GM18502 (cell line): ENCODE measurements at regions not wholly inside any gene's neighbourhood (a gene's known extent, or its start where the extent isn't known, plus 50 kb on each side); places are given as distances from the start of the nearest gene placed in this dataset.

ENCODE experiments used
- ATAC-seq: cut with Tn5 transposase; IDR thresholded peaks from one replicate; pipeline ENCODE4 v1.9.1; 2021; ENCODE audit warnings: mild to moderate bottlenecking; ENCODE audit not compliant: unreplicated experiment, poor library complexity

DNA sequence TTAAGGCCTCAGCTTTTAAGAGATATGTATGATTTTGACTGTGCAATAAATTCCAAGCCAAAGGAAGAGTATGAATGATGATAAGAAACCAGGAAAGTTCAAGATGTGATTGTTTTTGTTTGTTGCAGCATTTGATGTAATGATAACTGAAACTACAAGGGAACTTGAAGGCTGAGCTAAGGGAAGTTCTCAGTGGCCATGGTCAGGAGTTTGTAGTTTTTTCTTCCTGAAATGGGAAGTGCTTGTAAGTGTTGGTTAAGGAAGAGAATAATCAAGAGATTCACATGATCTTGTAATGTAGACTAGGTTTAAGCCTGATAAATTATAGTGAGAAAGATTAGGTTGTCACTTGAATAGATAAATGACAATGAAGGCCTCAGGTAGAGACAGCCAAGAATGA is 53.4 kb downstream of the PTCHD4 start:
- ATAC-seq: no peak

GRCh38 chr6:48048451-48049146 is 62.4 kb downstream of the PTCHD4 start:
- no peak for ATAC-seq

DNA sequence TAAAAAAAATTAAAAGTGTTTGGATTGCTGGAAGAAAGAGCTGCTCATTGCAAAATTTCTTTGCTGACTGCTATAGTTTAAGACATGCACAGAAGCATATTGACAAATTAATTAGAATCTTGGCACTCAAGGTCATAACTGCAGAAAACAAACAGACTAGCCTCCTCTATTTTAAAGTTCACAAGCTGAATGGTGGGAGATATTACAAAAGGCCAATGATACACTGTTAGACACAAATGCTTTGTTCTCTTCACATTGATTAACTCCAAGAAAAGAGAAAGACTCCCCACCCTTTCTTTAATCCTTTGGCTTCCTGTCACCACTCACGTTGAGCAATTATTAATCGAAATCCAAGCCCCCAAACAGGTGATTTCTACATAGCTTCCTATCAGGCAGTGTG is 69.1 kb downstream of the PTCHD4 start:
- no peak for ATAC-seq

- no peak for ATAC-seq
Measured at GRCh38 chr6:48037946-48038345, 73.1 kb downstream of the PTCHD4 start.

DNA sequence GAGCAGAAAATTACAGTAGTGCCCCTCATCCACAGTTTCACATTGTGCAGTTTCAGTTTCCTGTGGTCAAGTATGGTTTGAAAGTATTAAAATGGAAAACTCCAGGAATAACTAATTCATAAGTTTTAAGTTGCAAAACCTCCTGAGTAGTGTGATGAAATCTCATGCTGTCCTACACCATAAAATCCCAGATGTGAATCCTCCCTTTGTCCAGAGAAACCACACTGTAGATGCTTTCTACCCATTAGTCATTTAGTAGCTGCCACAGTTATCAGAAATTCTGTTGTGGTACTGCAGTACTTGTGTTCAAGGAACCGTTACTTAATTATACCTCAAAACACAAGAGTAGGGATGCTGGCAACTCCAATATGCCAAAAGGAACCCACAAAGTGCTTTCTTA is 74.7 kb downstream of the PTCHD4 start:
- no peak for ATAC-seq

DNA sequence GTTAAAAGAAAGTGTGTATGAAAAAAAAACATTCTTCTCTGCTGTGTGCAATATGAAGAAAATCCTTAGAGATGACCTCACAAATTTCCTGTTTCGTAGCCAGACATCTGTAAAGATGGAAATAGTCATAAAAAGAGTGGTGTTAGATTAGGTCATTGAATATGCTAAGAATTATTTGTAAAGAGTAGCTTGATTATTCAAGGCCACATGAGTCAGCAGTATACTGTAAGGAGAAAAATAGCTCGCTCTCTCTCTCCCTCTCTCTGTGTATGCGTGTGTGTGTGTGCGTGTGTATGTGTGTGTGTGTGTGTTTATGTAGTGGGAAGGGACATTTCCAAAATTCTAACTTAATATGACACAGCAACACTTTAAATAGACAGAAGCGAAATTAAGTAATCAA is 78.8 kb downstream of the PTCHD4 start:
- no peak for ATAC-seq

DNA sequence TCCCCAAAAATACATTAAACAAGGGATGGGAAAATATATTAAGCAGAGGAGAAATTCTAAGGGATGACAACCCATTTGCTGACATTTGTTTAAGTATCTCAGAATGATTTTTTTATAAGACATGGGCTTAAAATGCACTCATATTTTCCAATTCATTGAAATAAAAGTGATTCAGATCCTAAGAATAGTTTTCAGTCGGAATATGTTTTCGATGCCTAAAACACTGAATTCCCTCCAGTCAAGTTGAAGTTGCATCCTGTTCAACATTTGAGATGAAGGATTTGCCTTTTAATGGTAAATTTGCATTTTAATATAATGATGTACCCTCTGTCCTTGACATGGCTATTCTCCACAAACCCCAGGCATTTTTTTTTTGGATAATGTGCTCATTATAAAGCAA is 79.3 kb downstream of the PTCHD4 start:
- ATAC-seq: no peak

- peak; percentile 90 for ATAC-seq
Measured at GRCh38 chr6:48027704-48028435, 83.1 kb downstream of the PTCHD4 start.

DNA sequence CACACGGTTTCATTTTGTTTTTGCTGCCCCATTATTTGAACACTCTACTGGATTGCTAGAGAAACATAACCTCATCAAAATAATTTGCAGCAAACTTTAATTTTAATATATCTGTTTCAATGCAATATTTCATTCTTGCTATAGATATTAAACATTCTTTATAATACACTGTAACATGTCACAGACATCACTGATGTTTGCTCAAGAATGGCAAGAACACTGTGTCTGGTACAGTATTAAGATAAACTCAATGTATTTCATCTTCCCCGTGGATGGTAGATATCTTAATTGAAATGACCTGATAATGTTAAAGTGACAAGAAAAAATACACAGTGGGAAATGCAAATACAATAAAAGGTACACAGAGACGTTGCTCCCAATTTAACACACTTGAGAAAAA is 86.0 kb downstream of the PTCHD4 start:
- no peak for ATAC-seq

- no peak for ATAC-seq
Measured at GRCh38 chr6:48021904-48022303, 89.1 kb downstream of the PTCHD4 start.

DNA sequence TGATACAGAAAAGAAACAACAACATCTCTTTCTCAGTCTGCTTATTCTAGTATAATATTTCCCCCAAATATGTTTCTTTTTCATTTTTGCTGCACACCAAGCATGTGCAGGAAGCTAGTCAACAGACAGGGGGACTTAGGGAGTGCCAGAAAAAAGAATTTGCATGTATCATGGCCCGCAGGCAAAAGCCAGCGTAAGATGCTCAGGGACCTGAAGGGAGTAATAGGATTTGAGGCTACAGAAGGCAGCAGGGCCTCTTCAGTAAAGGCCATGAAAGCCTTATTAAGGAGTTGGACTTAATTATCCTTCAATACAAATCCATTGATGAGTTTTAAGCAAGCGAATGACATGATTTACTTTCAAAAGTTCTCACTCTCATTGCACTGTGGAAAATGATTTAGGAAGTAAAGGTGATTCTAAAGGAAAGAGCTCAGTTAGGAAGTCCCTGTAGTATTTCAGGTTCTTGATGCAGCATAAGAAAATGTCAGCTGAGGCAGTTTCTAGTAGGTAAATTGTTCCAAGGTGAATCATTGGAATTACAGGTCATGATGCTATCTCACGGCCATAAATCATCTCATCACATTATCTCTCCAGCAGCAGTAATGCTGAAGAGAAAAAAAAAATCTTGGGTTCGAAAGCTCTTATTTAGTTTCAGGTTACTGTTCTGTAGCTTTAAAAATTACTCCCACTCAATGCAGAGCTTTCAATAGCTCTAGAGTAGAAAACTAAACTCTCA is 94.8 kb downstream of the PTCHD4 start:
- no peak for ATAC-seq

DNA sequence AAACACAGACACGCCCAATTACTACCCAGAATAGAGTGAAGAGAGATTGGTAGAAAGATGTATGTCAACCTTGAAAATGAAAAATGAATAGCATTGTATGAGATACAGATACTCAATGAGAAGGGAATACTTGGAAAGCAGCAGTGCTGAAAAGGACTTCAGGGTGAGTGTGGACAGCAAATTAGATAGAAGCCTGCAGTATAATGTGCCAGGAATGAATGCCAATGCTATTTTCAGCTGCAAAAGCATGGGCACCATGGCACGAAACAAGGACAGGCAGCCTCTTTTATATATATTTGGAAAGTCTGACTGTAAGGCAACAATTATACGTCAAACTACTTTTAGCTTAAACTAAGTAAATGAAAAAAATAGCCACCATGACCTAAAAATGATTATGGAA is 118.2 kb downstream of the PTCHD4 start:
- ATAC-seq: no peak

- ATAC-seq: no peak
Measured at GRCh38 chr6:47983491-47983890, 127.5 kb downstream of the PTCHD4 start.

DNA sequence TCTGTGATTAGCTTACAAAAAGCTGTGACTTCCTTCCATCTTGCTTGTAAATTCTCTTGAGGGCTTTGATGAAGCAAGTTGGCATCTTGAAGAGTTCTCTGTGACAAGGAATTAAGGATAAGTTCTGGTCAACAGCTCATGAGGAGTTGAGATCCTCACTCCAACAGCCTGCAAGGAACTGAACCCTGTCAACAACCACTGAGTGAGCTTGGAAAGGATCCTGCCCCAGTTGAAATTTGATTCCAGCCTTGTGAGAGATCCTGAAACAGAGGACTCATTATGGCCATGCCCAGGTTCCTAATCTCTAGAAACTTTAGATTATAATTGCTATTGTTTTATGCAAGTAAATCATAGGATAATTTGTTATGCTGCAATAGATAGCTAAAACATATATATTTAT is 133.7 kb downstream of the PTCHD4 start:
- ATAC-seq: no peak

- ATAC-seq: no peak
Measured at GRCh38 chr6:47974106-47974505, 136.9 kb downstream of the PTCHD4 start.

GRCh38 chr6:47970826-47971225 is 140.2 kb downstream of the PTCHD4 start:
- ATAC-seq: no peak

DNA sequence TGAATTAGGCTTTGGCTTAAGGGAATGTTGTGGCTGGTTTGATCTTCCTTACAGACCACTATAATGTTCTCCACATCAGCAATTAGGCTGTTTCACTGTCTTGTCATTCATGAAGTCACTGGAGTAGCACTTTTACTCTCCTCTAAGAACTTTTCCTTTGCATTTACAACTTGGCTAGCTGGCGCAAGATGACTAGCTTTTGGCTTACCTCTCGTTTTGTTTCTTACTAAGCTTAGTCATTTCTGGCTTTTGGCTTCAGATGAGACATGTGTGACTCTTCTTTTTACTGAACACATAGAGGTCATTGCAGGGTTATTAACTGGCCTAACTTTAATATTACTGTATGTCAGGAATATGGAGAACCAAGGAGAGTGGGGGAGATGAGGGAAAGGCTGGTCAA is 143.2 kb downstream of the PTCHD4 start:
- ATAC-seq: peak; percentile 87

DNA sequence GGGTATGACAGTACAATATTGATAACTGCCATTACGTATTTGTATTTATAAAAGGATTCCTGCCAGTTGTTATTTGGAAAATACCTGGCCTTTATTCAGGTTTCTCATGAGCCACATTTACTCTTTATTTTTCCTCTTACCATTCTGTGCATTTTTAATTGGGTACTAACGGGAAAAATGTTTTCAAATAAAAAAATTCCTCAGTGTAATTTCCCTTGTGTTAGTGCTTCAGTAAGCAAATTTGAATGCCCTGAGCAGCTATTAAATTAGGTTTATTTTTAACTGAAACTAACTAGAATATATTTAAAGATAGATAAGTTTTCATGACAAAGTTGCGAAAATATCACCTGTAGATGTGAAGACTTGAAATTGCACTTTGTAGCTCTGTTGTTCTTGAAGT is 146.0 kb downstream of the PTCHD4 start:
- ATAC-seq: no peak

- no peak for ATAC-seq
Measured at GRCh38 chr6:47952640-47953039, 158.4 kb downstream of the PTCHD4 start.

DNA sequence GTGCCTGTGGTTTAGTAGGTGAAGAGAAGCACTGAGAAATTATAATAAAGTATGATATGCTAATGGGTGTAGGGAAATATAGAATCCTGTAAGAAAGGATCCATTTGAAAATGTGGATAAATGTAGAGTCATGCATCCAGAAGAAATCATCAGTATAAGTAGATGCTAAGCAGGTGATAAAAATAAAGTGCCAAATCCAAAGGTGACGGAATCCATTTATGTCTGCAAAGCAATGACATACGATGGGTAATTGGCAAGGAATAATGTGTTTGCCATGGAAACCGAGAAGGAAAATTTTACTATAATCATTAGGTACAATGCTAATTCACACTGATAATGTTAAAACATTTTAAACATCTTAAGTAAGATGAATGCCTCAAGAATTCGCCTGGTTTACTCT is 163.0 kb downstream of the OPN5 start:
- ATAC-seq: no peak

DNA sequence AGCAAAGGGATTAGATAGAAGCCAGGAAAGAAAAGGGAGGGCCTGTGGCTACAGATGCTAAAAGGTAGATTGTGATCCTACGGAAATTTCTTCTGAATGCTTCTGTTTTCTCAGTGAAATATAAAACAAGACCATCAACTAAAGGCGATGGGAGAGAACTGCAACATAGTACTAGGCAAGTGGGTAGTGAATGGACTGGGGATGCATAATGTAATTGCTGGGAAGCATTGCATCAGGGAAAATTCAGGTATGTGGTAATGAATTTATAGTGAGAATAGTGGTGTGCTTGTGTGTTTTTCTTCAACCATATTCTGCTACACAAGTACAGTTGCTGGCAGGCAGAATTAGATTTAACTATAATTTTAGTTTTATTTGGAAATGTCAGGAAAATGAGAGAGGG is 156.6 kb downstream of the OPN5 start:
- no peak for ATAC-seq
